CD14-positive monocyte (primary cell): ENCODE measurements at regions not wholly inside any gene's neighbourhood (a gene's known extent, or its start where the extent isn't known, plus 50 kb on each side); places are given as distances from the start of the nearest gene placed in this dataset.

Source experiments
- DNase-seq, 3 donors: peaks; one replicate each; pipeline ENCODE4 v3.0.0-alpha.2; 2011 to 2022
- H2AFZ ChIP-seq: 2 replicates; pipeline ENCODE4 v1.6.0; 2012; ENCODE audit warnings: mild to moderate bottlenecking, low read depth, low read length, inconsistent platforms; ENCODE audit not compliant: insufficient read depth, poor library complexity, severe bottlenecking
- H3K27ac ChIP-seq, 2 donors: 1 replicate in 1 of 2; 2 replicates in 1 of 2; pipeline ENCODE4 v1.5.1; 2012 to 2013; ENCODE audit warnings: low read length in 2 of 2, control low read depth in 1 of 2, inconsistent platforms in 1 of 2, low read depth in 1 of 2, mild to moderate bottlenecking in 1 of 2
- H3K27me3 ChIP-seq, 2 donors: one replicate each; pipeline versions ENCODE4 v1.6.0 to v1.6.1; 2011 to 2013; ENCODE audit warnings: low read length in 2 of 2; ENCODE audit not compliant: control insufficient read depth in 2 of 2, insufficient read depth in 2 of 2
- H3K36me3 ChIP-seq, 2 donors: replicated peaks in 1 of 2; 1 replicate in 1 of 2; 2 replicates in 1 of 2; pipeline versions ENCODE4 v1.5.1 to v1.6.1; 2012 to 2013; ENCODE audit warnings: low read length in 2 of 2, control low read depth in 1 of 2, inconsistent platforms in 1 of 2, mild to moderate bottlenecking in 1 of 2; ENCODE audit not compliant: insufficient read depth in 2 of 2, control insufficient read depth in 1 of 2
- H3K4me1 ChIP-seq, 2 donors: 1 replicate in 1 of 2; 2 replicates in 1 of 2; pipeline versions ENCODE4 v1.5.1 to v1.6.1; 2012 to 2013; ENCODE audit warnings: low read length in 2 of 2, control low read depth in 1 of 2, inconsistent platforms in 1 of 2, mild to moderate bottlenecking in 1 of 2, moderate library complexity in 1 of 2; ENCODE audit not compliant: insufficient read depth in 2 of 2, control insufficient read depth in 1 of 2
- H3K4me2 ChIP-seq: replicated peaks from 2 replicates; pipeline ENCODE3; 2012; ENCODE audit warnings: low read length, moderate library complexity, mild to moderate bottlenecking; ENCODE audit not compliant: poor library complexity, severe bottlenecking; ENCODE audit errors: extremely low read depth
- H3K4me3 ChIP-seq, 3 experiments: fragments of 200-600 bp in 1 of 3; sonication (generic) in 1 of 3; replicated peaks in 1 of 3; 1 replicate in 2 of 3; 2 replicates in 1 of 3; pipeline ENCODE4 v1.5.1; 2011 to 2013; ENCODE audit warnings: low read length in 3 of 3, mild to moderate bottlenecking in 3 of 3, control low read depth in 2 of 3, low read depth in 2 of 3, inconsistent platforms in 1 of 3, moderate library complexity in 1 of 3
- H3K79me2 ChIP-seq: 2 replicates; pipeline ENCODE4 v1.6.0; 2012; ENCODE audit warnings: mild to moderate bottlenecking, control low read depth, inconsistent platforms, low read length, moderate library complexity; ENCODE audit not compliant: insufficient read depth
- H3K9ac ChIP-seq: 2 replicates; pipeline ENCODE4 v1.6.0; 2017; ENCODE audit warnings: low read length, mild to moderate bottlenecking; ENCODE audit not compliant: insufficient read depth, poor library complexity, severe bottlenecking
- H3K9me3 ChIP-seq, 2 donors: replicated peaks in 1 of 2; 1 replicate in 1 of 2; 2 replicates in 1 of 2; pipeline versions ENCODE4 v1.5.1 to v1.6.1; 2012 to 2013; ENCODE audit warnings: low read length in 2 of 2, control low read depth in 1 of 2; ENCODE audit not compliant: control insufficient read depth in 1 of 2, insufficient read depth in 1 of 2
- H4K20me1 ChIP-seq: 2 replicates; pipeline ENCODE4 v1.6.0; 2012; ENCODE audit warnings: mild to moderate bottlenecking, low read length, control low read depth, moderate library complexity; ENCODE audit not compliant: insufficient read depth
- H3K27ac Mint-ChIP-seq, 7 donors: one replicate each; pipeline ENCODE4 v1.8.0; 2020; ENCODE audit warnings: mild to moderate bottlenecking in 7 of 7, mixed read lengths in 7 of 7, moderate library complexity in 6 of 7, inconsistent platforms in 2 of 7
- H3K27me3 Mint-ChIP-seq, 3 donors: one replicate each; pipeline ENCODE4 v1.8.0; 2021 to 2022; ENCODE audit warnings: low read depth in 3 of 3, mild to moderate bottlenecking in 3 of 3, mixed read lengths in 3 of 3, moderate library complexity in 3 of 3, inconsistent platforms in 1 of 3
- H3K36me3 Mint-ChIP-seq, 2 donors: one replicate each; pipeline ENCODE4 v1.8.0; 2020; ENCODE audit warnings: mixed read lengths in 2 of 2, inconsistent platforms in 1 of 2, mild to moderate bottlenecking in 1 of 2
- H3K4me1 Mint-ChIP-seq: one replicate; pipeline ENCODE4 v1.8.0; 2020; ENCODE audit warnings: mild to moderate bottlenecking, mixed read lengths
- H3K4me3 Mint-ChIP-seq, 2 donors: one replicate each; pipeline ENCODE4 v1.8.0; 2020; ENCODE audit warnings: mild to moderate bottlenecking in 2 of 2, mixed read lengths in 2 of 2, moderate library complexity in 1 of 2
- H3K9me3 Mint-ChIP-seq, 7 donors: one replicate each; pipeline ENCODE4 v1.8.0; 2020 to 2022; ENCODE audit warnings: mixed read lengths in 7 of 7, mild to moderate bottlenecking in 6 of 7, moderate library complexity in 6 of 7, inconsistent platforms in 2 of 7
- WGBS: methylation state at CpG from one replicate; pipeline ENCODE4 v1.1.5; 2013; ENCODE audit warnings: missing lambda C conversion rate; ENCODE audit not compliant: insufficient coverage; 5-methylcytosine and 5-hydroxymethylcytosine counted together
- intact Hi-C, 2 donors: fragments of 100-400 bp; cut with micrococcal nuclease; formaldehyde crosslinking; loops; one replicate each; pipeline versions ENCODE4 v1.15.0 to v1.15.1; 2023
- TF ChIP-seq, protein P1 (sequence below): fragments of 200-600 bp; IDR thresholded peaks from one replicate; pipeline ENCODE4 v1.8.0; 2022; ENCODE audit warnings: antibody characterized with exemption, mild to moderate bottlenecking

- Mint-ChIP-seq H3K27me3 (no peaks in the 10 kb centered on the region), H3K4me3 (no peak overlapping the region), H3K36me3 (no peaks in the 10 kb centered on the region), H3K9me3 (peaks cover 3 to 9% (median 7%) of the 10 kb centered on the region in 7 donors), H3K27ac (no peak overlapping the region), H3K4me1 (no peaks in the 10 kb centered on the region)
- Histone ChIP-seq H3K9ac (no peak overlapping the region), H3K27ac (no peak overlapping the region), H3K4me1 (no peaks in the 10 kb centered on the region), H3K4me3 (no peak overlapping the region), H3K27me3 (no peaks in the 10 kb centered on the region), H2AFZ (no peak overlapping the region), H3K4me2 (no peak overlapping the region), H3K9me3 (peaks cover 5 to 6% of the 10 kb centered on the region in 2 donors), H4K20me1 (no peaks in the 10 kb centered on the region), H3K36me3 (no peaks in the 10 kb centered on the region), H3K79me2 (no peaks in the 10 kb centered on the region)
- intact Hi-C loops, result no loop called here
- DNase-seq, result no peak
- TF ChIP-seq, protein P1, sequence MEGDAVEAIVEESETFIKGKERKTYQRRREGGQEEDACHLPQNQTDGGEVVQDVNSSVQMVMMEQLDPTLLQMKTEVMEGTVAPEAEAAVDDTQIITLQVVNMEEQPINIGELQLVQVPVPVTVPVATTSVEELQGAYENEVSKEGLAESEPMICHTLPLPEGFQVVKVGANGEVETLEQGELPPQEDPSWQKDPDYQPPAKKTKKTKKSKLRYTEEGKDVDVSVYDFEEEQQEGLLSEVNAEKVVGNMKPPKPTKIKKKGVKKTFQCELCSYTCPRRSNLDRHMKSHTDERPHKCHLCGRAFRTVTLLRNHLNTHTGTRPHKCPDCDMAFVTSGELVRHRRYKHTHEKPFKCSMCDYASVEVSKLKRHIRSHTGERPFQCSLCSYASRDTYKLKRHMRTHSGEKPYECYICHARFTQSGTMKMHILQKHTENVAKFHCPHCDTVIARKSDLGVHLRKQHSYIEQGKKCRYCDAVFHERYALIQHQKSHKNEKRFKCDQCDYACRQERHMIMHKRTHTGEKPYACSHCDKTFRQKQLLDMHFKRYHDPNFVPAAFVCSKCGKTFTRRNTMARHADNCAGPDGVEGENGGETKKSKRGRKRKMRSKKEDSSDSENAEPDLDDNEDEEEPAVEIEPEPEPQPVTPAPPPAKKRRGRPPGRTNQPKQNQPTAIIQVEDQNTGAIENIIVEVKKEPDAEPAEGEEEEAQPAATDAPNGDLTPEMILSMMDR, result no peak
- WGBS, result 92% methylated on average over 2 of the region's 2 CpGs
These were observed 420.3 kb upstream of the NRSN1 start for GRCh38 chr6:23705697-23706096.

DNA sequence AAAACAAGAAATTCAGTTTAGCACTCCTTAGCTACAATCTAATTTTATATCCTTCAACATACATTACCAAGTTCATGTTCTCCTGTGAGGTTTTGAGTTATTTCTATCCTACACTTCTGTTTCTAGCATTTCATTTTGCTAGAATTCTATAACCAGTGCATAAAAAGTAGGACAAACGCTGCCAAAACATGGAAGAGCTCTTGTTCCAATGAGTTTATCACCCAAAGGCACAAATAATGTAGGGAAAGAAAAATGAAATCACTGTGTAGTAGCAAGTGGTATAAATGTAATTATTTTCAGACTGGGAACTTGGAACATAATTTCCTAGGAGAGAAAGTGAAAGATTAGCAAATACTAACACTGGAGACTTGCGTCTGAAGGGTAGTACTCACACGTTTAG, 413.3 kb upstream of the NRSN1 start:
- no peak for DNase-seq
- H3K36me3 ChIP-seq, result no peaks in the 10 kb centered on the region
- intact Hi-C loops, result no loop called here
- TF ChIP-seq, protein P1, result no peak
- peaks cover 0 to 5% of the 10 kb centered on the region in 2 donors for H3K9me3 ChIP-seq
- no peaks in the 10 kb centered on the region for H3K79me2 ChIP-seq
- no peak overlapping the region for H3K9ac ChIP-seq
- 100% methylated on average over 2 of the region's 3 CpGs for WGBS
- Mint-ChIP-seq H3K27me3 (no peaks in the 10 kb centered on the region), H3K9me3 (peaks cover under 1 to 5% (median 4%) of the 10 kb centered on the region in 7 donors), H3K4me1 (no peaks in the 10 kb centered on the region), H3K4me3 (no peak overlapping the region), H3K36me3 (no peaks in the 10 kb centered on the region), H3K27ac (no peak overlapping the region)
- H3K27ac ChIP-seq, result no peak overlapping the region
- no peaks in the 10 kb centered on the region for H3K4me1 ChIP-seq
- no peaks in the 10 kb centered on the region for H4K20me1 ChIP-seq
- H3K27me3 ChIP-seq, result no peaks in the 10 kb centered on the region
- H3K4me2 ChIP-seq, result no peak overlapping the region
- H2AFZ ChIP-seq, result no peak overlapping the region
- H3K4me3 ChIP-seq, result no peak overlapping the region
